GM18505 (cell line): ENCODE measurements at regions not wholly inside any gene's neighbourhood (a gene's known extent, or its start where the extent isn't known, plus 50 kb on each side); places are given as distances from the start of the nearest gene placed in this dataset.

ENCODE experiments used
- ATAC-seq: cut with Tn5 transposase; IDR thresholded peaks from one replicate; pipeline ENCODE4 v1.9.1; 2021; ENCODE audit not compliant: unreplicated experiment
- POLR2A ChIP-seq: IDR thresholded peaks from 4 replicates; pipeline ENCODE4 v1.6.1; 2011; ENCODE audit warnings: borderline replicate concordance; ENCODE audit not compliant: insufficient read depth, insufficient read length; ENCODE audit errors: extremely low read depth

DNA sequence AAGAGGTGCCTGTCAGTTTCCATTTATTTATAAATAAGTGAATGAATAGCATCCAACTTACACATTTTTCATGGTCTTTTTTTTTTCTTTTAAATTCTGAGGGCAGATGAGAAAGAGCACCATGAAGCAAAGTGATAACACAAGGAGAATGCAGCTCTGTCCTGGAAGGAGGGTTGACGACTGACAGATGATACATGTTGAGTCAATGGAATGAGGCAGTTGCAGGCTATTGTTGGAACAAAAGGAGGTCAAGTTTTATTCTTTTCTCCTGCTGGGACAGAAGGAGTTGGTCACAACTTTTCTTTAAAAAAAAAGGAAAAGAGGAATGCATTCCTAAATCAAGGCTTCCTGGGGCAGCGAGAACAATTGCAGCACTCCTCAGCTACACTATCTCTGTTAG lies 119.9 kb upstream of the PLEKHG7 start:
- no peak for TF ChIP-seq POLR2A
- ATAC-seq, result no peak

DNA sequence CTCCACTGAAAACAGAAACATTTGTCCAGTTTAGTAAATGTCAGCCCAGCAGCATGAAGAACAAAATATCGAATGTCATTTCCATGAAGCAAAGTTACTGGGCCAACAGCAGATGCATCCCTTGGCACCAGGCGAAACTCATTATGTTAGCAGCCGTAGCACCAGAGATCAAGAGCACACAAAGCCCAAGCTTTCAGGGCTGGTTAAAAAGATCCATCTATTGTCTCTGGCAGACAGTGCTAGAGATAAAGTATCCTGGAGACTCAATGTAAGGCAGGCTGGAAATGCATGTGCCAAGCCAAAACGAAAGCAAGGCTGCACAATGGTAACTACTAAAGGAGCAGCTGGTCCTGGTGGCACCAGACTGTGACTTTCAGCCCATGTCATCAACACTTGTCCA lies 120.3 kb upstream of the PLEKHG7 start:
- no peak for ATAC-seq
- no peak for TF ChIP-seq POLR2A

DNA sequence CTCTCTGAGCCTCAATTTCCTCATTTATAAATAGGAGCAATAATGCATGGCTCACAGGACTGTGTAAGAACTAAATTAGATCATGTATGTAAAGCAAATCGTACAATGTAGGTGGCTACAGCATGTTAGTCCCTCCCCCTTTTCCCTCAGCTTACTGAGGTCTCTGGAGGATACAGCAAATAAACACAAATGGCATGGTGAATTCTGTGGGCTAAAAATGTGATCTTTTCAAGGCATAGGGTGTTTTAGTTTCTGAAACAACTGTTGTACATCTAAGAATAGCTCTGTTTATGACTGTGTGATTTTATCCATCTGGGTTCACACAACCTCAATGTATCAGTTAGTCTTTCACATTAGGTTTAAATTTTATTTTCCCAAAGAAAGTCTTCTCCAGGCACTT lies 121.2 kb upstream of the PLEKHG7 start:
- no peak for TF ChIP-seq POLR2A
- ATAC-seq, result no peak

DNA sequence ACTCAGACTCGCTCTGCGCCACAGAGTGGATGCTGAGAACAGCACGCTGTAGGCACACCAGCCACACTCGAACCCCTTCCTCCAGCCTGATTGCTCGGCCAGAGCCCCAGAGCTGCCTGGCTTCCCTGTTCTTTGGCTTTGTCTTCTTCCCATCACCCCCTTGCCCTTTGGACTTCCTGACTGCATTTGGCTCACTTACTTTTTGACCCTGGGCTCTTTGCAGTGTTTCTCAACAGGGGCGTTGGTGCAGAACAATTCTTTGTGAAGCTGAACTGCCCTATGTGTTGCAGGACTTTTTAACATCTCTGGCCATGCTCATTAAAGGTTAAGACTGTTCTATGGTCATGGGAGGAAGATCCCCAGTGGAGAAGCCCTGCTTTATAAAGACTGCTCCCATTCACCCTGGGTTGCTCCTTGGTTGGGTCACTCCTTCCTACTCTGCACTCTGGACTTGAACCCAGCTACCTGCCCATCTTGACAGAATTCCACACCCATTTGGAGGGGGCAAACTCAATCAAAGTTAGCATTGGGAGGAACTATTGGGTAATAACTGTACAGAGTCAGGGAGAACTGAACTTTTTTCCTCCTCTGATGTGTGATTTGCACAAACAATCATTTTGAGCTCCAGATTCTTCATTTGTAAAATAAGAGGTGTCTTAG lies 127.7 kb upstream of the PLEKHG7 start:
- ATAC-seq, result no peak
- TF ChIP-seq POLR2A, result no peak

DNA sequence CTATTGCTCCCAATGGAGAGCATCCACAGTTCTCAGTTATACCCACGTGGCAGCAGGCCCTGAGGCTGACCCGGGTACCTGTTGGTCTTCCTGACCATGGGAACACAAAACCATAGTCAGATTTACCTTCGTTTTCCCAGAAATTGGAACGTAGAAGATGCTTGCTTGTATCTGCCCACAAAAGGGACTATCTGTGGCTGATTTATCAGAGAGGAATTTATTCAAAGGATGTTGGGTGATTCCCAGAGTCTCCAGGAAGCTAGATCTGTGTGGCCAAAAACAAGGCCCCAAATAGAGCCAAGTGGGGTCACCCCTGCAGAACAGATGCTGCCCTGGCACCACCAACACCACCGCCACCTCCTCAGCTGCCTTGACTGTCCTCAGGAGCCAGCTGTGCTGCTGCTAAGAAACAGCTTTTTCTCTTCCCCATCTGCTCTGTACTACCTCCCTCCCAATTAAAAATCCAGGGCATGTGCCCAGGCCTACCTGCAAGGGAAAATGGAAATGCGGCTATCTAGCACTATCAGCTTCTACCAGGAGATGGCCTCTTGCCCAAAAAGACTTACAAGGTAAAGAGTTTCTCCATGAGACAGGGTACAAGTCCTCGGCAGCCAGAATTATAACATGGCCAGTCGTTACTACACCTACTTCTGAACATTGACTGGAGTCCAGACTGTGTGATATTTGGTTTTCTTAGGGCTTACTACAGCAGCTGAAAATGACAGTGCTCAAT lies 128.6 kb upstream of the PLEKHG7 start:
- no peak for TF ChIP-seq POLR2A
- no peak for ATAC-seq

DNA sequence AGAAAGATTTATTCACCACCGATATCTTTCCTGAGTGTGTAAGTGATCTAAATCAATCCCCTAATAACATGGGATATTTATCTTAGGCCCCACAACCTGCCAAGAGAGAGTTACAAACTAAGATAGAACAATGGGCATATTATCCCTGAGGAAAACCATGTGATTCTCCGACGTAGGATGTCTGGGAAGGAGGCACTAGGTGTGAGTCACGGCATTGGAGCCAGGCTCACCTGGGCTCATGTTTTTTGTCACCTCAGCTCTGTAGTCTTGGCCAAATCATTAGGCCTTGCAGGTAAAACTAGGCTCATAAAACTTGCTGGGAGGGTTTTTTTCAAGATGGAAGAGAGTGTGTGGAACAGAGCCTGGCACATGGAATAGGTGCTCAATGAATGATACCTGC lies 129.7 kb upstream of the PLEKHG7 start:
- no peak for ATAC-seq
- no peak for TF ChIP-seq POLR2A

DNA sequence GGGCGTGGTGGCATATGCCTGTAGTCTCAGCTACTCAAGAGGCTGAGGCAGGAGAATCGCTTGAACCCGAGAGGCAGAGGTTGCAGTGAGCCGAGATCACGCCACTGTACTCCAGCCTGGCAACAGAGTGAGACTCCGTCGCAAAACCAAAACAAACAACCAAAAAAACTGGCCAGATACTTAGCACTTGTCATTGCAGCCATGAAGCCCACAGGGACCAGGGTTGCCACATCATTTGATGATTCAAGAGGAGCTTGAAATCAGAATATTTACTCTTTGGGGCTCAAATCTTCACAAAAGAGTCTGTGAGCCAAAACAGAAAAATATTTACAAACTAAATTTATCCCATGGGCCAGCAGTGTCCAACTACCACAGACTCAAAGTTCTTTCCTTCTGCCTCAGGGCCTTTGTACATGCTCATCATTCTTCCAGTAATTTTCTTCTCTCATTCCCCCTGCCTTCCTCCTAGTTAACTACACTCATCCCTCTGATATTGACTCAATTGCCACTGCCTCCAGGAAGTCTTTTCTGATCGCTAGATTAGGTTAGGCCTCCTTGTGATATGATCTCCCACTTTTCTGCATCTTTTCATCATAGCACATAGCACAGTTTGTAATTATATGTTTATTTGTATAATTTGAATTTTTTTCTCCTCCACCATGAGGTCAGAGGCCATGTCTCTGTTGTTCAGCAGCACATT lies 130.8 kb upstream of the PLEKHG7 start:
- ATAC-seq, result no peak
- TF ChIP-seq POLR2A, result no peak

DNA sequence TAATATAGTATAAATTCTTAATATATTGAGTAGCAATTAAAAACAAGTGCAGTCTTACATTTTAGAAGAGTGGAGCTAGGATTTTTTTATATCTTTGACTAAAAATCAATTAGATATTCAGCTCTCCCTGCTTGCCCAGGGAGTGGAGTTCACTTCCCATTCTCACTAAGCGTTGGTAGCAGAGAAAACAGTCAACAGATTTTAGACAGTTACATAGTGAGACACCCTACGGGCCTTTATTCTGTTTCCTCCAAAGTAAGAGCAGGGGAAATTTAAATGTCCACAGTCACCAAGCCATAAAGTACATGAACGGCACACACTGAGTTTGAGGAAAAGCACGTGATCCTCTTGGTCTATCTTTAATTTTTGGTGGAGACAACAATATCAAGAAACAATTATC lies 131.6 kb upstream of the PLEKHG7 start:
- TF ChIP-seq POLR2A, result no peak
- ATAC-seq, result no peak

DNA sequence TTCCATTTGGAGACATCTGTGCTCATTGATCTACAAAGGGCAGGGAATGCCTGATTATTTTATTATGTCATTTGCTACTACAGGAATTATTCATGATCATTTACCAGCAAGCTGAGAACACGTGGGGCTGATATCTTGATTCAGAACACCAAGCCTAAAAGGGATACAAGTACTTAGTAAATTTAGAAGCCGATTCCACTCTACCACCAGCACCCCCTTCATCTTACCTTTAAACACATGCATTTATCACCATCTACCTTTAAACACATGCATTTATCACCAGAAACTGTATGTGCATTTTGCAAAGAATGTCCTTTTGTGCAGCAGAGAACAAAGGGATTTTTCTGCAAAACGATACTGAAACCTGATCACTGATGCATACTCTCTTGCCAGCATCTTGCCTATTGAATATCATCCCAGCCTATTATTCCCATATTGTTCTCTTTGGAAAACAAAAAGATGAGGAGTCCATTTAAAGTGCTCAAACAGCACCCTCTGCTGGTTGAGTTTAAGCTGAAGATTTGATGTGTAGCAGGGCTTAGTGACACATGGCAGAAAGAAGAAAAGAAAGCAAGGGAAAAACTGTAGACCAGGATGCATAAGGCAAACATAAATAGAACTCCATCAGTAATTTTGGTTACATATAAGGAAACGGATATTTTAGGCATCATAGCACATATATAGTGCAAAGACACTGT lies 132.6 kb upstream of the PLEKHG7 start:
- TF ChIP-seq POLR2A, result peak; percentile 31
- peak; percentile 72 for ATAC-seq

DNA sequence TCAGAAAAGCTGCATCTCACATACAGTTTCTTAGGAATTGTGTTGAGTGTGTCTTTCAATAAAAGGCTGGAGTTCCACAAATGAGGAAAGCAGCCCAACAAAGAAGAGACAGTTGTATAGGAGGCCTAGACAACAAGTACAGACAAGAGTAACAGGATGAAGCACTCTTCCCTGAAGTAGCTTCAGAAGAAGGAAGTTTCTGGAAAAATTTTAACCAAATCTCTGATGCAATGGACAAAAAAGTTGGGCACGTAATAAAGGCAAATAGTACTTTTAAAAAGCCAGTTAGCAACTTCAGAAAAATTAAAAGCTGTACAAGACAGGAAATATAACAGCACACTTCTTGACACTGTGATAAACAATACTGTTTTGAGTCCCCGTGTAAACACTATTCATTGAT lies 134.1 kb upstream of the PLEKHG7 start:
- ATAC-seq, result no peak
- no peak for TF ChIP-seq POLR2A

DNA sequence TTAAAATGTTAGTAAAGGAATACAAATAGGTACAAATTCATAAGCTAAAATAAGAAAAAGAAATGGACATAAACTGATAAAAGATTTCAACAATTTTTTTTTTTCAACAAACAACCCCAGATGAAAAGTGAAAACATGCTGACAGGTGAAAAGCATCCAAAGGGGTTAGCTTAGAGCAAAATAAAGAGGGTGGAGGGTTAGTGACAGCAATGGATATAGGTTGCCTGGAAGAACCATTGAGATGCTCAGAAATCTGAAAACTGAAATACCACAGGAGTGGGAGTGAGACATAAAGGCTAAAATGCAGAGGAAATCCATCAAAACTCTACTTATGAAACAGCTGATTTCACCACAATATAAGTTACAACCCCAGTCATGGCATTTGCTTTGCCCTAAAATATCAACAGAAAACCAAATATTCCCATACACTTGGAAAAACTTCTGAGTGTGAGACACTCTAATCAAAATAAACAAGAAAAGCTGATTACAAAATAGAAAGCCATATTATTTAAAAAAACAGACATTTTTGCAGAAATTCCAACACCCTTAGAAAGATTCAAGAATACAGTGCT lies 136.3 kb upstream of the PLEKHG7 start:
- no peak for TF ChIP-seq POLR2A
- no peak for ATAC-seq

DNA sequence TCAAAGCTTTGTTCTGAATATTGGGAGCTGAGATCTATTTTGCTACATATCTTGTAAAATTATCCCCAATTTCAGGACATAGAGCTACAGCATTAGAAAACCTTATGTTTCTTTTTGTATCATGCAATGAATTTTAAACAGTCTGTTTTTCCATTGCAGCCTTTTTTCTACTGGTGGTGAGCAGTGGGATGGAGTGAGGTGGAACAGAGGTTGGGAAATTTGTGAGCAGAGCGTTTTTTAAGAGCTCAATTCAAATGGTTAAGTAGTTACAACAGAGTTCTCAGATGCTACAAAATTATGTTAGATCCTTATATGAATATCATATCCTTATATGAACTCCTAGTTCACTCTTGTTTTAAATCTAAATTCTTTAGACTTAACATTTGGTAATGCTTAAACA lies 139.0 kb upstream of the PLEKHG7 start:
- TF ChIP-seq POLR2A, result no peak
- ATAC-seq, result no peak
